ENCODE measurements at regions not wholly inside any gene's neighbourhood (a gene's known extent, or its start where the extent isn't known, plus 50 kb on each side); places are given as distances from the start of the nearest gene placed in this dataset.

DNA sequence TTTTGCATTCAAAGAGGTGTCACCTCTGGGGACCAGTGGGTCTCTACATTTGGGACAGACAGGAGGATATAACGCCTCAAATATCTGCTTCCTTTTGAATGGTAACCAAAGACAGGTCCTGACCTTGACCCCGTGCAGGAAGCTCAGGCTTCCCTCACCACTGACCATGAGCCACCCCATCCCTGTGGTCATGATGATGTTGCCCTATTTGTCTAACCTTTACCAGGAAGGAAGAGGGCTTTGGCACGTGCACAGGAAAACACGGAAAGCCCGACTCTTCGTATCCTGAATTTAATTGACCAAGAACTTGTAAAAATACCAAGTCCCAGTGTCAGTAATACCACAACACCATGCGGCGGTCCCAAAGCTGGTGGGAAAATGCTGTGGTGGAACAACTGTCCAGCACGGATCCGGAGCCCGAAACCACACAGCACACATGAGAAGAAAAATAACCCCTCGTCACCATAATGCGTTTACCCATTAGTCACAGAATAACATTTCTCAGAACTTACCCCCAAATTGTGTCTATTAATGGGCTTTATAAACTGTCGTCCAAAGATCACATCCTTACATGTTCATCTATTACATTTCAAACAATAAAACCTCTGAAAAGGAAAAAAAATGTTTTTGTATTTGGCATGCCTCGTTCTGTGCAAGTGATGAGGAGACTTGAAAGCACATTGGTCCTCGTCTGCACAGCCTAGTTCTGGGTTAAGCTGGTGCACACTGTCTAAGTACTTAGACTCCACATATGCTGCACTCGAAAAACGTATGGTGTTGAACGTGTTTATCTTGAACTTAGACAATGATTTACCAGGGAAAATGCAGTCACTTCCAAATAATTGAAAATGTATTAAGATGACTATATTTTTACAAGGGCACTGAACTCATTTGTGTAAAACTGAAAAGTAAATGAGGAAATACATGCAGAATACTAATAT is 118.9 kb upstream of the IGF1R start:
- no peaks in the 10 kb centered on the region for H3K9me3 ChIP-seq (ENCODE audit: low read length)
- BruUV-seq (replicated peaks), result no TSS peak
- TF ChIP-seq, protein P1, sequence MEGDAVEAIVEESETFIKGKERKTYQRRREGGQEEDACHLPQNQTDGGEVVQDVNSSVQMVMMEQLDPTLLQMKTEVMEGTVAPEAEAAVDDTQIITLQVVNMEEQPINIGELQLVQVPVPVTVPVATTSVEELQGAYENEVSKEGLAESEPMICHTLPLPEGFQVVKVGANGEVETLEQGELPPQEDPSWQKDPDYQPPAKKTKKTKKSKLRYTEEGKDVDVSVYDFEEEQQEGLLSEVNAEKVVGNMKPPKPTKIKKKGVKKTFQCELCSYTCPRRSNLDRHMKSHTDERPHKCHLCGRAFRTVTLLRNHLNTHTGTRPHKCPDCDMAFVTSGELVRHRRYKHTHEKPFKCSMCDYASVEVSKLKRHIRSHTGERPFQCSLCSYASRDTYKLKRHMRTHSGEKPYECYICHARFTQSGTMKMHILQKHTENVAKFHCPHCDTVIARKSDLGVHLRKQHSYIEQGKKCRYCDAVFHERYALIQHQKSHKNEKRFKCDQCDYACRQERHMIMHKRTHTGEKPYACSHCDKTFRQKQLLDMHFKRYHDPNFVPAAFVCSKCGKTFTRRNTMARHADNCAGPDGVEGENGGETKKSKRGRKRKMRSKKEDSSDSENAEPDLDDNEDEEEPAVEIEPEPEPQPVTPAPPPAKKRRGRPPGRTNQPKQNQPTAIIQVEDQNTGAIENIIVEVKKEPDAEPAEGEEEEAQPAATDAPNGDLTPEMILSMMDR (conservative IDR thresholded peaks at IDR 0.05; ENCODE audit: low read length), result no peak
- TF ChIP-seq EZH2phosphoT487 (IDR thresholded peaks at IDR 0.05; ENCODE audit: borderline replicate concordance, low read depth, low read length), result no peak
- H2AFZ ChIP-seq (ENCODE audit: low read length), result no peak overlapping the region
- POLR2A ChIA-PET, result no interaction called here
- DNase-seq (ENCODE audit: low spot score), result no peak
- H3K79me2 ChIP-seq (ENCODE audit: insufficient read depth, low read depth, low read length), result no peaks in the 10 kb centered on the region
- H3K9me2 ChIP-seq (ENCODE audit: insufficient read depth, low read length), result no peaks in the 10 kb centered on the region
- intact Hi-C loops (cut with micrococcal nuclease; ENCODE audit: unreplicated experiment), result no loop called here
- H4K20me1 ChIP-seq (ENCODE audit: insufficient read depth, low read length), result no peaks in the 10 kb centered on the region
- H3K4me2 ChIP-seq (ENCODE audit: low read length), result no peak overlapping the region
- no peaks in the 10 kb centered on the region for H3K36me3 ChIP-seq (ENCODE audit: insufficient read depth, low read length)
- no peak overlapping the region for H3K4me3 ChIP-seq (ENCODE audit: low read depth, low read length, poor library complexity, severe bottlenecking)
- H3K4me1 ChIP-seq (ENCODE audit: insufficient read depth, low read length, poor library complexity, severe bottlenecking), result no peaks in the 10 kb centered on the region
- CTCF ChIA-PET (ENCODE audit: unreplicated experiment), result no interaction called here
- H3K27ac ChIP-seq (ENCODE audit: low read depth, low read length, poor library complexity, severe bottlenecking), result no peak overlapping the region

DNA sequence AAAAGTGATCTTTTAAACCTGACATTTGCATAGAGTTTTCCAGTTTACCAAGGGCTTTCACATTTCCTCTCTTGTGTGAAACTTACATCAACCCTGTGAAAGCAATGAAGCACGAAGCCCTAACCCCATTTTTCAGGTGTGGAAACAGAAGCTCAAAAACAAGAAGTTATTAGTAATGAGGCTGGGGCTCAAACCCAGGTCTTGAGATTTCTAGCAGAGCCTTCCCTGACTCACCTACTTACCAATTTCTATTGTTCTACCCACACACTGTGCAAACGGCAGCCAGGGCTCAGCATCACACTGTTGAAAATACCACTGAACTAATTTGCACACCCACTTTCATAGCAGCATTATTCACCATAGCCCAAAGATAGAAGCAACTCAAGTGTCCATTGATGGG is 117.8 kb upstream of the IGF1R start:
- H3K9me2 ChIP-seq (ENCODE audit: insufficient read depth, low read length), result no peaks in the 10 kb centered on the region
- POLR2A ChIA-PET, result no interaction called here
- BruUV-seq (replicated peaks), result no TSS peak
- no peaks in the 10 kb centered on the region for H4K20me1 ChIP-seq (ENCODE audit: insufficient read depth, low read length)
- H3K4me2 ChIP-seq (ENCODE audit: low read length), result no peak overlapping the region
- CTCF ChIA-PET (ENCODE audit: unreplicated experiment), result no interaction called here
- TF ChIP-seq EZH2phosphoT487 (IDR thresholded peaks at IDR 0.05; ENCODE audit: borderline replicate concordance, low read depth, low read length), result no peak
- TF ChIP-seq, protein P1 (conservative IDR thresholded peaks at IDR 0.05; ENCODE audit: low read length), result no peak
- no peaks in the 10 kb centered on the region for H3K4me1 ChIP-seq (ENCODE audit: insufficient read depth, low read length, poor library complexity, severe bottlenecking)
- H3K79me2 ChIP-seq (ENCODE audit: insufficient read depth, low read depth, low read length), result no peaks in the 10 kb centered on the region
- intact Hi-C loops (cut with micrococcal nuclease; ENCODE audit: unreplicated experiment), result no loop called here
- no peak overlapping the region for H3K27ac ChIP-seq (ENCODE audit: low read depth, low read length, poor library complexity, severe bottlenecking)
- H2AFZ ChIP-seq (ENCODE audit: low read length), result no peak overlapping the region
- no peak overlapping the region for H3K4me3 ChIP-seq (ENCODE audit: low read depth, low read length, poor library complexity, severe bottlenecking)
- H3K36me3 ChIP-seq (ENCODE audit: insufficient read depth, low read length), result no peaks in the 10 kb centered on the region
- no peaks in the 10 kb centered on the region for H3K9me3 ChIP-seq (ENCODE audit: low read length)
- no peak for DNase-seq (ENCODE audit: low spot score)

DNA sequence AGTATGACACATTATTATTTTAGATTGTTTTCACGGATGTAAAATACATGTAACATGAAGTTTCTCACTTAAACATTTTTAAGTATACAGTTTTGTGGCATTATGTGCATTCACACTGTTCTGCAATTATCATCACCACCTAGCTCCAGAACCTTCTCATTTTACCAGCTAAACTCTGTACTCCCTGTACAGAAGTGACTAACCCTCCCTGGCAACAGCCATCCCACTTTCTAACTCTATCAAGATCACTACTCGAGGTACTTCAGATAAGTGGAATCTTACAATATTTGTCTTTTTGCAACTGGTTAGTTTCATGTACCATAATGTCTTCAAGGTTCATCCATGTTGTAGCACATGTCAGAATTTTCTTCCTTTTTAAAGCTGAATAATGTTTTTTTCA is 116.3 kb upstream of the IGF1R start:
- no peak for TF ChIP-seq EZH2phosphoT487 (IDR thresholded peaks at IDR 0.05; ENCODE audit: borderline replicate concordance, low read depth, low read length)
- TF ChIP-seq, protein P1 (conservative IDR thresholded peaks at IDR 0.05; ENCODE audit: low read length), result no peak
- no peak for DNase-seq (ENCODE audit: low spot score)
- Histone ChIP-seq H3K9me3 (ENCODE audit: low read length) (no peaks in the 10 kb centered on the region), H3K79me2 (ENCODE audit: insufficient read depth, low read depth, low read length) (no peaks in the 10 kb centered on the region), H3K36me3 (ENCODE audit: insufficient read depth, low read length) (no peaks in the 10 kb centered on the region), H3K27ac (ENCODE audit: low read depth, low read length, poor library complexity, severe bottlenecking) (no peak overlapping the region), H4K20me1 (ENCODE audit: insufficient read depth, low read length) (no peaks in the 10 kb centered on the region), H3K4me1 (ENCODE audit: insufficient read depth, low read length, poor library complexity, severe bottlenecking) (no peaks in the 10 kb centered on the region), H2AFZ (ENCODE audit: low read length) (no peak overlapping the region), H3K9me2 (ENCODE audit: insufficient read depth, low read length) (no peaks in the 10 kb centered on the region), H3K4me3 (ENCODE audit: low read depth, low read length, poor library complexity, severe bottlenecking) (no peak overlapping the region), H3K4me2 (ENCODE audit: low read length) (no peak overlapping the region)
- ChIA-PET POLR2A (no interaction called here), CTCF (ENCODE audit: unreplicated experiment) (no interaction called here)
- no TSS peak for BruUV-seq (replicated peaks)
- intact Hi-C loops (cut with micrococcal nuclease; ENCODE audit: unreplicated experiment), result no loop called here
